ENCODE measurements at regions not wholly inside any gene's neighbourhood (a gene's known extent, or its start where the extent isn't known, plus 50 kb on each side); places are given as distances from the start of the nearest gene placed in this dataset.
"Not testable (repeated sequence)": the region's sequence is repeated elsewhere in the genome, so short reads cannot be mapped to it uniquely, and the experiment has no call there.

DNA sequence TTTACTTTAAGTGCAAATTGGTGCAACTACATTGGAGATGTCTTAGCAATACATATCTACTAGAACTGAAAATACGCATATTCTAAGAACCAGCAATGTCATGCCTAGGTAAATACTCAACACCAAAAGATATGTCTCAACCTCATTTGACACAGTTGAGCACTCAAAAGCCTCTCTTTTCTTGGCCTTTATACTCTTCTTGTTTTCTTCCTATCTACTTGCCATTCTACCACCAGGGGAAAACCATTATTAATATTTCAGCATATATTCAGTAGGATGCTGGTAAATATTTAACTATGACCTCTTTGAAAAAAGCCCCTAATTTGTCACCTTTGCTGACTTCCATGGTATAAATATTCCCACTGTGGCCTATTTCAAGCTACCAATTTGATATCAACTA is 443.8 kb downstream of the LRRC70 start:
- TF ChIP-seq MYC (IDR thresholded peaks at IDR 0.05; ENCODE audit: low read depth, low read length) (no peak), POLR2A (IDR thresholded peaks at IDR 0.05; ENCODE audit: extremely low read depth, insufficient read length) (no peak)
- TF ChIP-seq, protein P1, sequence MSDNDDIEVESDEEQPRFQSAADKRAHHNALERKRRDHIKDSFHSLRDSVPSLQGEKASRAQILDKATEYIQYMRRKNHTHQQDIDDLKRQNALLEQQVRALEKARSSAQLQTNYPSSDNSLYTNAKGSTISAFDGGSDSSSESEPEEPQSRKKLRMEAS (IDR thresholded peaks at IDR 0.05; ENCODE audit: low read depth, low read length): no peak
- TF ChIP-seq, protein P2, sequence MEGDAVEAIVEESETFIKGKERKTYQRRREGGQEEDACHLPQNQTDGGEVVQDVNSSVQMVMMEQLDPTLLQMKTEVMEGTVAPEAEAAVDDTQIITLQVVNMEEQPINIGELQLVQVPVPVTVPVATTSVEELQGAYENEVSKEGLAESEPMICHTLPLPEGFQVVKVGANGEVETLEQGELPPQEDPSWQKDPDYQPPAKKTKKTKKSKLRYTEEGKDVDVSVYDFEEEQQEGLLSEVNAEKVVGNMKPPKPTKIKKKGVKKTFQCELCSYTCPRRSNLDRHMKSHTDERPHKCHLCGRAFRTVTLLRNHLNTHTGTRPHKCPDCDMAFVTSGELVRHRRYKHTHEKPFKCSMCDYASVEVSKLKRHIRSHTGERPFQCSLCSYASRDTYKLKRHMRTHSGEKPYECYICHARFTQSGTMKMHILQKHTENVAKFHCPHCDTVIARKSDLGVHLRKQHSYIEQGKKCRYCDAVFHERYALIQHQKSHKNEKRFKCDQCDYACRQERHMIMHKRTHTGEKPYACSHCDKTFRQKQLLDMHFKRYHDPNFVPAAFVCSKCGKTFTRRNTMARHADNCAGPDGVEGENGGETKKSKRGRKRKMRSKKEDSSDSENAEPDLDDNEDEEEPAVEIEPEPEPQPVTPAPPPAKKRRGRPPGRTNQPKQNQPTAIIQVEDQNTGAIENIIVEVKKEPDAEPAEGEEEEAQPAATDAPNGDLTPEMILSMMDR (IDR thresholded peaks at IDR 0.05; ENCODE audit: low read depth, low read length): no peak
- no peak for DNase-seq (ENCODE audit: low read depth)
- no peak overlapping the region for H3K4me3 ChIP-seq (ENCODE audit: low read depth, low read length)

DNA sequence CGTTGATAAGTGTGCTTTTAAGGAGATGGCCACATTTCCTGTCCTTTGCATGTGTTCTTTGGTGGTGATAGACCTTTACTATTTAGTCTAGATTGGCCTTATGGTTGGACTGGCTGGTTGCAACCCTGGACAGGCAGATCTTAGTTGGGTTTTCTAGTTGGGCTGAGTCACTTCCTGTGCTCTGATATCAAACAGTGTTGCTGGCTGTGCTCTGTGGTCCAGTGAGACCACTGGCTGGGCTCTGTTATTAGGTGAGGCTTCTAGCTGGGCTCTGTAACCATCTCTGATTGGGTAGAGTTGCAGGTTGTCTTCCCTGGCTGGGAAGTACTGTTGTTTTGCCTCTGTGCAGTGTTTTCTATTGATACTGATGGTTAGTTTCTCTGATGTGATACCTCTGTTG is 432.5 kb downstream of the LRRC70 start:
- DNase-seq (ENCODE audit: low read depth): peak; percentile 1
- H3K4me3 ChIP-seq (ENCODE audit: low read depth, low read length): no peak overlapping the region
- TF ChIP-seq MYC (IDR thresholded peaks at IDR 0.05; ENCODE audit: low read depth, low read length) (no peak), POLR2A (IDR thresholded peaks at IDR 0.05; ENCODE audit: extremely low read depth, insufficient read length) (no peak)
- TF ChIP-seq, protein P1 (IDR thresholded peaks at IDR 0.05; ENCODE audit: low read depth, low read length): no peak
- TF ChIP-seq, protein P2 (IDR thresholded peaks at IDR 0.05; ENCODE audit: low read depth, low read length): no peak

DNA sequence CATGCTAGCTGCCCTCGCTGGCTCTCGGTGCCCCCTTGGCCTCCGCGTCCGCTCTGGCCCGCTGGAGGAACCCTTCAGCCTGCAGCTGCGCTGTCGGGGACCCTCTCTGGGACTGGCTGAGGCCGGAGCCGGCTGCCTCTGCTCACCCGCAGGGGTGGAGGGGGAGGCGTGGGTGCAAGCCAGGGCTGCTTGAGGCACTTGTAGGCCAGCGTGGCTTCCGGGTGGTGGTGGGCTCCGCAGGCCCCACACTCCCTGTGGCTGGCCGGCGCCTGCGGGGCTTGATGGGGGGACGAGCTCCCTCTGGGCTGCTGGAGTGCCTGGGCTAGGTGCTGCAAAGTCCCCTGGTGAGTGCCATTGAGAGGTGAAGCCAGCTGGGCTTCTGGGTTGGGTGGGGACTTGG is 429.6 kb downstream of the LRRC70 start:
- no peak overlapping the region for H3K4me3 ChIP-seq (ENCODE audit: low read depth, low read length)
- no peak for DNase-seq (ENCODE audit: low read depth)
- no peak for TF ChIP-seq POLR2A (IDR thresholded peaks at IDR 0.05; ENCODE audit: extremely low read depth, insufficient read length)

DNA sequence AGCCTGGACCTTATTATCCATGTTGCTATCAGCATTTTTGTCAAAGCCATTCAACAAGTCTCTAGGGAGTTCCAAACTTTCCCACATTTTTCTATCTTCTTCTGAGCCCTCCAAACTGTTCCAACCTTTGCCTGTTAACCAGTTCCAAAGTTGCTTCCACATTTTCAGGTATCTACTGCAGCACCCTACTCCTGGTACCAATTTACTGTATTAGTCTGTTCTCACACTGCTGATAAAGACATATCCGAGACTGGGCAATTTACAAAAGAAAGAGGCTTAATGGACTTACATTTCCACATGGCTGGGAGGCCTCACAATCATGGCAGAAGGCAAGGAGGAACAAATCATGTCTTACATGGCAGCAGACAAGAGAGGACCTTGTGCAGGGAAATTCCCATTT is 416.2 kb downstream of the LRRC70 start:
- DNase-seq (ENCODE audit: low read depth); H3K4me3 ChIP-seq (ENCODE audit: low read depth, low read length): not testable (repeated sequence)

DNA sequence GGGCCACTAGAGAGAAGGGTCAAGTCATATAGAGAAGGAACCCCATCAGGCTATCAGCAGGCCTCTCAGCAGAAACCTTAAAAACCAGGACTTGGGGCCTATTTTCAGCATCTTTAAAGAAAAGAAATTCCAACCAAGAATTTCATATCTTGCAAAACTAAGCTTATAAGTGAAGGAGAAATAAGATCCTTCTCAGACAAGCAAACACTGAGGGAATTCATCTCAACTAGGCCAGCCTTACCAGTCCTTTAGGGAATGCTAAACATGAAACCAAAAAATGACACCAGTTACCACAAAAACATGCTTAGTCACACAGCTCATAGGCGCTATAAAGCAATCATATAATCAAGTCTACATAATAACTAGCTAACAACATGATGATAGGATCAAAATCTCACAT is 407.1 kb downstream of the LRRC70 start:
- H3K4me3 ChIP-seq (ENCODE audit: low read depth, low read length): no peak overlapping the region
- TF ChIP-seq, protein P1 (IDR thresholded peaks at IDR 0.05; ENCODE audit: low read depth, low read length): no peak
- no peak for TF ChIP-seq POLR2A (IDR thresholded peaks at IDR 0.05; ENCODE audit: extremely low read depth, insufficient read length)
- no peak for TF ChIP-seq MYC (IDR thresholded peaks at IDR 0.05; ENCODE audit: low read depth, low read length)
- TF ChIP-seq, protein P2 (IDR thresholded peaks at IDR 0.05; ENCODE audit: low read depth, low read length): no peak
- DNase-seq (ENCODE audit: low read depth): no peak

DNA sequence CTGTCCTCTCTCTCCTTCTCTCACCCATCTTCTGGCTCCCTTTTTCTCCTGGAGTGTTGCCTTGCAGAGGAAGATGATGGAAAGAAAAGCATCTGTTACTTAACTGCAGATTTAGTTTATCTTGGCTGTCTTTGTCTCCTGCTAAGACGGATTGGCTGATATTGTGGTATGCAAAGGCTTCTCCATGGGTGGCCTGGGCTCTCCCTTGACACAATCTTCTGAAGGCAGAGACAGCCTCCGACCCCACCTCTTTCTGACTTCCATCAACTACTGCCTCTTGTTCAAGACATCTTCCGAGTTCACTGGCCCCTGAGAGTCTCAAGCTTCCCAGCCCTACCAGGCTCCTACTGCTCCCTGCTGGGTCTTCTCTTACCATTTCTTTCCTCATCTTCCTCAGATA is 403.7 kb downstream of the LRRC70 start:
- DNase-seq (ENCODE audit: low read depth): no peak
- no peak for TF ChIP-seq POLR2A (IDR thresholded peaks at IDR 0.05; ENCODE audit: extremely low read depth, insufficient read length)
- TF ChIP-seq MYC (IDR thresholded peaks at IDR 0.05; ENCODE audit: low read depth, low read length): no peak
- TF ChIP-seq, protein P1 (IDR thresholded peaks at IDR 0.05; ENCODE audit: low read depth, low read length): no peak
- TF ChIP-seq, protein P2 (IDR thresholded peaks at IDR 0.05; ENCODE audit: low read depth, low read length): no peak
- H3K4me3 ChIP-seq (ENCODE audit: low read depth, low read length): no peak overlapping the region

DNA sequence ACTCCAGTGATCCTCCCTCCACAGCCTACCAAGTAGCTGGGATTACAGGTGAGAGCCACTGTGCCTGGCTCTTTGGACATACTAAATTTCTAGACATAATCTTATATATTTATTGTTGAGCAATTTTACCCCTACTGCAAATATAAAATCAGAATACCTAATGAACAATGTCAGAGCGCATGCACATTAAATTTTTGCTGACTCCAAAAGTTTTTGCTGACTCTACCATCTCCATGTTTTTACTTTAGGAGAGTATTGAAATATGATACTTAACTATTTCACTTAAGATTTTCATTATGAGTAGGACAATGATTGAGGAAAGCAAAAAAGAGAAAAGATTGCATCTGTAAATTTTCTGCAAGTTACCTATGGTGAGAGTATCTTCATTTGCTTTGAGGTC is 402.3 kb downstream of the LRRC70 start:
- H3K4me3 ChIP-seq (ENCODE audit: low read depth, low read length): no peak overlapping the region
- TF ChIP-seq POLR2A (IDR thresholded peaks at IDR 0.05; ENCODE audit: extremely low read depth, insufficient read length): no peak
- TF ChIP-seq MYC (IDR thresholded peaks at IDR 0.05; ENCODE audit: low read depth, low read length): no peak
- TF ChIP-seq, protein P2 (IDR thresholded peaks at IDR 0.05; ENCODE audit: low read depth, low read length): no peak
- TF ChIP-seq, protein P1 (IDR thresholded peaks at IDR 0.05; ENCODE audit: low read depth, low read length): no peak
- DNase-seq (ENCODE audit: low read depth): no peak
